ENCODE measurements at regions not wholly inside any gene's neighbourhood (a gene's known extent, or its start where the extent isn't known, plus 50 kb on each side); places are given as distances from the start of the nearest gene placed in this dataset.

- no peak for TF ChIP-seq CTCF (IDR thresholded peaks at IDR 0.05)
- no peak for TF ChIP-seq TCF7L2 (IDR thresholded peaks at IDR 0.05; ENCODE audit: low read depth, low read length)
- peak; percentile 55; the same call in 1 of the 2 replicates for TF ChIP-seq POLR2AphosphoS5 (IDR thresholded peaks at IDR 0.05; ENCODE audit: low read depth, low read length)
- TF ChIP-seq REST (IDR thresholded peaks at IDR 0.05; ENCODE audit: insufficient read depth in 1 of 2, low read depth in 2 of 2, low read length in 1 of 2), result no peak
Measured at GRCh38 chr20:62543470-62544302, 67.9 kb upstream of the GATA5 start.
